Parathyroid adenoma (tissue), 2 donors: ENCODE measurements at regions not wholly inside any gene's neighbourhood (a gene's known extent, or its start where the extent isn't known, plus 50 kb on each side); places are given as distances from the start of the nearest gene placed in this dataset.
"Not testable (repeated sequence)": the region's sequence is repeated elsewhere in the genome, so short reads cannot be mapped to it uniquely, and the experiment has no call there.

Experiments
- H2AFZ ChIP-seq: fragments of 300-600 bp; sonication (generic); one replicate; pipeline ENCODE4 v1.7.0; 2017; ENCODE audit warnings: antibody characterized with exemption, mild to moderate bottlenecking
- H3K27ac ChIP-seq: fragments of 300-600 bp; sonication (generic); one replicate; pipeline ENCODE4 v1.7.0; 2017
- H3K27me3 ChIP-seq: fragments of 300-600 bp; sonication (generic); one replicate; pipeline ENCODE4 v1.7.0; 2017; ENCODE audit warnings: low read length; ENCODE audit not compliant: control insufficient read depth, insufficient read depth
- H3K36me3 ChIP-seq: fragments of 300-600 bp; sonication (generic); one replicate; pipeline ENCODE4 v1.7.0; 2017; ENCODE audit warnings: low read length; ENCODE audit not compliant: control insufficient read depth, insufficient read depth
- H3K4me1 ChIP-seq: fragments of 300-600 bp; sonication (generic); one replicate; pipeline ENCODE4 v1.7.0; 2017; ENCODE audit warnings: control low read depth
- H3K4me2 ChIP-seq: fragments of 300-600 bp; sonication (generic); one replicate; pipeline ENCODE4 v1.7.0; 2017; ENCODE audit warnings: low read length
- H3K4me3 ChIP-seq: fragments of 300-600 bp; sonication (generic); one replicate; pipeline ENCODE4 v1.7.0; 2017; ENCODE audit warnings: low read depth, low read length
- H3K79me2 ChIP-seq: fragments of 300-600 bp; sonication (generic); one replicate; pipeline ENCODE4 v1.7.0; 2017; ENCODE audit warnings: control low read depth
- H3K9ac ChIP-seq: fragments of 300-600 bp; sonication (generic); one replicate; pipeline ENCODE4 v1.7.0; 2017; ENCODE audit warnings: mild to moderate bottlenecking
- H3K9me3 ChIP-seq: fragments of 300-600 bp; sonication (generic); one replicate; pipeline ENCODE4 v1.7.0; 2017; ENCODE audit warnings: low read length; ENCODE audit not compliant: control insufficient read depth
- CTCF ChIP-seq: fragments of 300-600 bp; sonication (generic); IDR thresholded peaks from one replicate; pipeline ENCODE4 v1.7.0; 2017; ENCODE audit warnings: antibody characterized with exemption, mild to moderate bottlenecking
- donor health status: primary hyperparathyroidism.

GRCh38 chr17:27088767-27089078 is 205.2 kb upstream of the WSB1 start:
- H3K79me2 ChIP-seq, result no peaks in the 10 kb centered on the region
- TF ChIP-seq CTCF, result no peak
- no peak overlapping the region for H3K9ac ChIP-seq
- H3K4me3 ChIP-seq, result no peak overlapping the region
- H3K27ac ChIP-seq, result no peak overlapping the region
- no peaks in the 10 kb centered on the region for H3K36me3 ChIP-seq
- H3K27me3 ChIP-seq, result no peaks in the 10 kb centered on the region
- no peak overlapping the region for H2AFZ ChIP-seq
- H3K4me2 ChIP-seq, result no peak overlapping the region
- H3K4me1 ChIP-seq, result no peaks in the 10 kb centered on the region
- H3K9me3 ChIP-seq, result no peaks in the 10 kb centered on the region

- not testable (repeated sequence) for H3K27ac ChIP-seq, H3K27me3 ChIP-seq, H3K4me3 ChIP-seq
Observed at GRCh38 chr17:27089079-27089928, 204.6 kb upstream of the WSB1 start.

GRCh38 chr17:27089929-27090247 is 204.0 kb upstream of the WSB1 start:
- Histone ChIP-seq H3K9me3 (no peaks in the 10 kb centered on the region), H2AFZ (no peak overlapping the region)

More at GRCh38 chr17:27089079-27089928, 204.6 kb upstream of the WSB1 start:
- not testable (repeated sequence) for H3K79me2 ChIP-seq, H3K4me1 ChIP-seq, H3K9me3 ChIP-seq, H3K9ac ChIP-seq, H2AFZ ChIP-seq, H3K36me3 ChIP-seq, H3K4me2 ChIP-seq

GRCh38 chr17:27090450-27091042 is 203.4 kb upstream of the WSB1 start:
- H3K4me2 ChIP-seq, H3K27me3 ChIP-seq, H3K27ac ChIP-seq, H3K4me1 ChIP-seq, H3K4me3 ChIP-seq, H3K9ac ChIP-seq, H3K9me3 ChIP-seq, H3K79me2 ChIP-seq, H2AFZ ChIP-seq, H3K36me3 ChIP-seq: not testable (repeated sequence)

More at GRCh38 chr17:27089929-27090247, 204.0 kb upstream of the WSB1 start:
- H3K4me3 ChIP-seq, result no peak overlapping the region
- no peak for TF ChIP-seq CTCF
- H3K79me2 ChIP-seq, result no peaks in the 10 kb centered on the region
- H3K36me3 ChIP-seq, result no peaks in the 10 kb centered on the region
- no peak overlapping the region for H3K27ac ChIP-seq
- H3K9ac ChIP-seq, result no peak overlapping the region
- no peaks in the 10 kb centered on the region for H3K4me1 ChIP-seq
- no peaks in the 10 kb centered on the region for H3K27me3 ChIP-seq
- H3K4me2 ChIP-seq, result no peak overlapping the region

GRCh38 chr17:27091043-27091497 is 202.8 kb upstream of the WSB1 start:
- no peak overlapping the region for H3K9ac ChIP-seq
- H2AFZ ChIP-seq, result no peak overlapping the region
- no peaks in the 10 kb centered on the region for H3K9me3 ChIP-seq
- no peak overlapping the region for H3K27ac ChIP-seq
- no peaks in the 10 kb centered on the region for H3K27me3 ChIP-seq
- no peaks in the 10 kb centered on the region for H3K36me3 ChIP-seq
- H3K4me1 ChIP-seq, result no peaks in the 10 kb centered on the region
- no peaks in the 10 kb centered on the region for H3K79me2 ChIP-seq
- H3K4me2 ChIP-seq, result no peak overlapping the region
- H3K4me3 ChIP-seq, result no peak overlapping the region
- TF ChIP-seq CTCF, result no peak

GRCh38 chr17:27094179-27094578 is 199.7 kb upstream of the WSB1 start:
- not testable (repeated sequence) for H3K27me3 ChIP-seq, H3K36me3 ChIP-seq, H3K4me2 ChIP-seq, H2AFZ ChIP-seq, H3K9me3 ChIP-seq, H3K9ac ChIP-seq, H3K4me3 ChIP-seq, H3K79me2 ChIP-seq, H3K27ac ChIP-seq, H3K4me1 ChIP-seq

GRCh38 chr17:27095821-27096220 is 198.1 kb upstream of the WSB1 start:
- H2AFZ ChIP-seq, H3K4me1 ChIP-seq, H3K27ac ChIP-seq, H3K9ac ChIP-seq, H3K27me3 ChIP-seq, H3K4me3 ChIP-seq, H3K79me2 ChIP-seq, H3K36me3 ChIP-seq, H3K9me3 ChIP-seq, H3K4me2 ChIP-seq: not testable (repeated sequence)

- not testable (repeated sequence) for H2AFZ ChIP-seq, H3K4me1 ChIP-seq, H3K27me3 ChIP-seq, H3K4me3 ChIP-seq, H3K79me2 ChIP-seq, H3K36me3 ChIP-seq, H3K9me3 ChIP-seq, H3K27ac ChIP-seq, H3K9ac ChIP-seq, H3K4me2 ChIP-seq
Observed at GRCh38 chr17:27099266-27099665, 194.6 kb upstream of the WSB1 start.
